Esophagus muscularis mucosa (tissue), 4 donors: ENCODE measurements at regions not wholly inside any gene's neighbourhood (a gene's known extent, or its start where the extent isn't known, plus 50 kb on each side); places are given as distances from the start of the nearest gene placed in this dataset.

Experiments
- EP300 ChIP-seq: sonication (generic); formaldehyde crosslinking; IDR thresholded peaks from one replicate; pipeline ENCODE4 v1.6.1; 2017; ENCODE audit warnings: antibody characterized with exemption
- POLR2A ChIP-seq: fragments of 450-650 bp; IDR thresholded peaks from one replicate; pipeline ENCODE4 v1.6.1; 2017; ENCODE audit warnings: antibody characterized with exemption, moderate library complexity, mild to moderate bottlenecking, low read depth
- POLR2AphosphoS5 ChIP-seq, 2 donors: sonication (generic); formaldehyde crosslinking; IDR thresholded peaks; one replicate each; pipeline ENCODE4 v1.6.1; 2017; ENCODE audit warnings: antibody characterized with exemption in 2 of 2
- TF ChIP-seq, protein P1 (sequence below), 3 experiments: fragments of 200-600 bp in 2 of 3; fragments of 450-650 bp in 1 of 3; sonication (generic) in 2 of 3; IDR thresholded peaks; one replicate each; pipeline ENCODE4 v1.5.1; 2017 to 2019; ENCODE audit warnings: antibody characterized with exemption in 3 of 3, mild to moderate bottlenecking in 2 of 3, moderate library complexity in 1 of 3

DNA sequence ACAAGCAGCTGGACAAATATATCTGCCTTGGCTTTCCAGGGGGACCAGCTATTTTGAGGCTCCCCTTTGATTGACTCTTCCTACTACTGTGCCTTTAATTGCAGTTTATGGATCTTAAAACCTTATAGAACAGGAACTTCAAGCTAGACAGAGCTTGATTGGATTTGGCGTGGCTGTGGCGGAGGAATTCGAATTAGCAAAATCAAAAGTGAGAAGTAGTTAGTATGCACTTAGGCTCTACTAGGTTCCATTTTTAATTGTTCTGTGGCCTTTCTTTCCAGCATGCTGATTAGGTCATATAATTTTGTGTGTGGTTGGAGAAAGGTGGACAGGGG lies 248.0 kb downstream of the HIVEP2 start:
- TF ChIP-seq, protein P1, sequence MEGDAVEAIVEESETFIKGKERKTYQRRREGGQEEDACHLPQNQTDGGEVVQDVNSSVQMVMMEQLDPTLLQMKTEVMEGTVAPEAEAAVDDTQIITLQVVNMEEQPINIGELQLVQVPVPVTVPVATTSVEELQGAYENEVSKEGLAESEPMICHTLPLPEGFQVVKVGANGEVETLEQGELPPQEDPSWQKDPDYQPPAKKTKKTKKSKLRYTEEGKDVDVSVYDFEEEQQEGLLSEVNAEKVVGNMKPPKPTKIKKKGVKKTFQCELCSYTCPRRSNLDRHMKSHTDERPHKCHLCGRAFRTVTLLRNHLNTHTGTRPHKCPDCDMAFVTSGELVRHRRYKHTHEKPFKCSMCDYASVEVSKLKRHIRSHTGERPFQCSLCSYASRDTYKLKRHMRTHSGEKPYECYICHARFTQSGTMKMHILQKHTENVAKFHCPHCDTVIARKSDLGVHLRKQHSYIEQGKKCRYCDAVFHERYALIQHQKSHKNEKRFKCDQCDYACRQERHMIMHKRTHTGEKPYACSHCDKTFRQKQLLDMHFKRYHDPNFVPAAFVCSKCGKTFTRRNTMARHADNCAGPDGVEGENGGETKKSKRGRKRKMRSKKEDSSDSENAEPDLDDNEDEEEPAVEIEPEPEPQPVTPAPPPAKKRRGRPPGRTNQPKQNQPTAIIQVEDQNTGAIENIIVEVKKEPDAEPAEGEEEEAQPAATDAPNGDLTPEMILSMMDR (IDR thresholded peaks at IDR 0.05) = no peak
- no peak for TF ChIP-seq EP300
- TF ChIP-seq POLR2A = no peak
- no peak for TF ChIP-seq POLR2AphosphoS5 (IDR thresholded peaks at IDR 0.05)
